GM21529 (cell line): ENCODE measurements at regions not wholly inside any gene's neighbourhood (a gene's known extent, or its start where the extent isn't known, plus 50 kb on each side); places are given as distances from the start of the nearest gene placed in this dataset.
"Not testable (repeated sequence)": the region's sequence is repeated elsewhere in the genome, so short reads cannot be mapped to it uniquely, and the experiment has no call there.

Experiments
- ATAC-seq: cut with Tn5 transposase; IDR thresholded peaks from one replicate; pipeline ENCODE4 v1.9.1; 2021; ENCODE audit not compliant: unreplicated experiment

DNA sequence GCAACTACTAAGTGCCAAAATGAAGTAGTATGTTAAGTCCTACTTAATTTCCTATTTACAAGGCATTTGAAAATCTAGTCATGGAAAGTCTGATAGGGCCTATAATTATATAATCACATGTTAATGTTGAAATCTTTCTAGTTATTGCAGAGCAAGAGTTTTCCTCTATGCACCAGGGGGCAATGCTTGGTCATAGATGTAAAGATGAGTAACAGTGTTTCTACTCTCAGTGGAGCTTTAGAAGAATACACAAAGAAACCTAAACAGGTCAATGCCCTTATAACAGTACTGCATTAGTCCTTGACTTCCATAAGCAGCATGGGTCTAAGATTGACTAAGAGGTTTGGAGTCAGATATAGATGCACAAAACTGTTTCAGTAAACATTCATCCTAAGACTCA is 218.7 kb downstream of the KCTD12 start:
- peak; percentile 65 for ATAC-seq

- no peak for ATAC-seq
Observed at GRCh38 chr13:76663592-76664335, 222.4 kb downstream of the KCTD12 start.

DNA sequence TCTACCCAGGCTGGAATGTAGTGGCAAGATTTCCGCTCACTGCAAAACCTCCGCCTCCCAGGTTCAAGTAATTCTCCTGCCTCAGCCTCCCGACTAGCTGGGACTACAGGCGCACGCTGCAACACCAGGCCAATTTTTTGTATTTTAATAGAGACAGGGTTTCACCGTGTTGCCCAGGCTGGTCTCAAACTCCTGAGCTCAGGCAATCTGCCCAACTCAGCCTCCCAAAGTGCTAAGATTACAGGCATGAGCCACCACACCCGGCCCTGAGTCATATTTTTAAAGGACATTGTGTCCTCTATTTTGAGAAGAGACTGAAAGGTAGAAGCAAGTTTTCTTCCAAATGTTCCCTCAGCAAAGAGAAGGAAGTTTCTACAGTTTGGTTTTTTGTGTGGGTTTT is 227.1 kb downstream of the KCTD12 start:
- ATAC-seq, result not testable (repeated sequence)

DNA sequence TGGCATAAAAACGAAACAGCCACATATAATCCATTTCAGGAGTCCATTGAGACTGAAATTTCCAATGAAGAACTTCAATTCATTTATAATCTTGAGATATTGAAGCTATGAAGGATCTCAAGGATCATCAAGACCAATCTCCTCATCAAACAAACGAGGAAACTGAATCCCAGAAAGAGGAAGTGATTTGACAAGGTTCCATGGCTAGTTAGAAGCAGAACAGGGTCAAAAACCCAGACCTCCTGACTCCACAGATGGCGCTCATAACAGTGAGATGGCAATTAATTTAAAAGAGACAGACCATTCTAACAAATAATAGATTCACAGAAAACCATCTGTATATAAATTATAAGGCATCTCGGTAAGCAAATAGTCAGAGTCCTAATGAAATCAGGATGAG is 229.7 kb downstream of the KCTD12 start:
- peak; percentile 42 for ATAC-seq

GRCh38 chr13:76656056-76656455 is 230.1 kb downstream of the KCTD12 start:
- ATAC-seq, result peak; percentile 68

DNA sequence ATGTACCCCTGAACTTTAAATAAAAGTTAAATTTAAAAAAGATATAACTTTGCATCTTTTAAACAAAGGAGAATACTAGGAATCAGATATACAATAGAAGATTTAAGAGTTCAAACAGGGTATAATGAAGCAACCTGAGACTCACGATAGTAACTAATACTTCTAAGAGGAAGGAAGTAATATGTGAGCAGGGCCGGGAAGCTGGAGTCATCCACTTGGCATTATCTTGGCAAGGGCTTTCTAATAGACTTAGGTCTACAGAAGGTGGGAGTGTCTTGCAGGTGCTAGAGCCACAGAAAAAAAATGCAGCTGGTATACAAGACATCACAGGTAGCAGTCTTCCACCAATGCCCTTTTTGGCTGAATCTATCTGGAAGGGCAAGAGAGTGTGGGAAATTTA is 231.9 kb downstream of the KCTD12 start:
- no peak for ATAC-seq

DNA sequence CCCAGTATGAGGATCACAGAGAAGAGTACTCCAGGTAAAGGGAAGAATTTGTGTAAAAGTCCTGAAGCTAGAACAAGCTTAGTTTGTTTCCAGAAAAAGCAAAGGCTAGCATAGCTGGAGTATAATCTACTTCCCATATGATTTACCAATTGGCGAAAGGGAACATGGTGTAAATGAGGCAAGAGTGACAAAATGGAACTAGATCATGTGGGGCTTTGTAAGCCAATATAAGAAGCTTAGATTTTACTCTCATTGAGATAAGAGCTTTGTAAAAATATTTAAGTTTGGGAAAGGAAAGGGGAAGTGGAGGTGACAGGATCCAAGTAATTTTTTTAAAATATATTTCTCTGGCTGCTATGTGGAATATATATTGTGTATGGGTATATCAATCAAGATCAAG is 234.9 kb downstream of the KCTD12 start:
- ATAC-seq, result no peak

- no peak for ATAC-seq
Observed at GRCh38 chr13:76647550-76647949, 238.7 kb downstream of the KCTD12 start.

DNA sequence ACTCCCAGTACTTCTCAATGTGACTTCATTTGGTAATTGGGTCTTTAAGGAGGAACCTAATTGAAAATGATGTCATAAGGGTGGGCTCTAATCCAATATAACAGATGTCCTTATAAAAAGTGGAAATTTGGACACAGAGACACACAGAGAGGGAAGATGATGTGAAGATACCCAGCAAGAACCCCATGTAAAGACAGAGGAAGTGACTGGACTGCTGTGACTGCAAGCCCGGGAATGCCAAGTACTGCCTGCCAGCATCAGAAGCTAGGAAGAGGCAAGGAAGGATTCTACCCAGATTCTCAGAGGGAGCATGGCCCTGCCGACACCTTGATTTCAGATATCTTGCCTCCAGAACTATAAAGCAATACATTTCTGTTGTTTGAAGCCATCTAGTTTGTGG is 239.3 kb downstream of the KCTD12 start:
- no peak for ATAC-seq

GRCh38 chr13:76645632-76646031 is 240.6 kb downstream of the KCTD12 start:
- no peak for ATAC-seq

GRCh38 chr13:76644906-76645305 is 241.3 kb downstream of the KCTD12 start:
- no peak for ATAC-seq

DNA sequence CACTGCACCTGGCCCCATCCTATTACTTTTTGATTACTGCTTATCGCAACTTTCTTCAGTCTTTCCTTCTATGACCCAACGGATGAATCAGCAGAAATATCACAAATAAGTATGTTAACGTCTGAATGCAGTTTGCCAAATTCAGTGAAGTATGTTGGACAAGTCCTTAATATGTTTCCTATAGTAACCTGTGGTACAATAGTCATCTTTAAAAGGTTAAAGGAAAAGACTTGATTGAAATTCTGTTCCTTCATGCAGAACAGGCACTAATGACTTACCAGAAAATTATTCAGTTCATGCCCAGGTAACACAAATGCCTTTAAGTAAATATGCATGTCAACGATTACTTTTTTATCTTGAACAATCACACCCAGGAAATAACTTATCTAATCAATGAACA is 242.6 kb downstream of the KCTD12 start:
- ATAC-seq, result no peak

DNA sequence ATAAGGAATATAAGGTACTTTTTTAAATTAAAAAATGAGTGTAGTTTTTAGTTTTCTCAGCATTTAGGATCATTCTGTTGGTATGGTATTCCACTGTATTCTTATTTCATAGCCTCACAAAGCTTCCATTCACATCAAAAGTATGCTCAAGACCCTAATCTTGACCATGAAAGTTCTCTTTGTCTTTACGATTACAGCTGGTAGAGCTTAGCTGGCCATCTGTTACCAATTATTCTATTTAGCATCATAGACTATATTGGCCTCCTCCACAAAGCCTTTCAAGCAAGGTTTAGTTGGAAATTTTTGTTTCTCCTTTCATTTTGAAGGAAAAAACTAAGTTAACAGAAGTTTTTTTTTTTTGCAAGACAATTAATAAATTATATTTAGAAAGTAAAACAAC is 245.1 kb downstream of the KCTD12 start:
- ATAC-seq, result no peak

GRCh38 chr13:76638882-76639281 is 247.3 kb downstream of the KCTD12 start:
- no peak for ATAC-seq

DNA sequence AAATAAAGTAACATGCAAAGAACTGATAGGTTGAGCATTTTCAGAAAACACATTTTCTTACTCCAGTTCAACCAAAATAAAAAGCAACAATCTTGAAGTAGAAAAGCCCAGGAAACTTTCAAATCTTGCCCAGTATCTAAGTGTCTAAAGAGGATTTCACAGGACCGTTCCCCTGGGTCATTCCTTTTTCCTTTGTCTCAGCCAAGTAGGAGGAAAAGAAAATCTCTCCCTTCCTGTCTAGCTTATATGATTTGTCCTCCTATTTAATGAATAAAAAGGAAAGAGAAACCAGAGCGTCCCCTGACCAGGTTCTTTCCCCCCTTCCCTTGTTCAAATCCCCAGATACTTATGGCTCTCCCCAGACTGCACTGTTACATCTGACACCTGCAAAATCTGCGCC is 248.0 kb downstream of the KCTD12 start:
- ATAC-seq, result no peak

- no peak for ATAC-seq
Observed at GRCh38 chr13:76637641-76638141, 248.5 kb downstream of the KCTD12 start.

- no peak for ATAC-seq
Observed at GRCh38 chr13:76636829-76637228, 249.4 kb downstream of the KCTD12 start.

DNA sequence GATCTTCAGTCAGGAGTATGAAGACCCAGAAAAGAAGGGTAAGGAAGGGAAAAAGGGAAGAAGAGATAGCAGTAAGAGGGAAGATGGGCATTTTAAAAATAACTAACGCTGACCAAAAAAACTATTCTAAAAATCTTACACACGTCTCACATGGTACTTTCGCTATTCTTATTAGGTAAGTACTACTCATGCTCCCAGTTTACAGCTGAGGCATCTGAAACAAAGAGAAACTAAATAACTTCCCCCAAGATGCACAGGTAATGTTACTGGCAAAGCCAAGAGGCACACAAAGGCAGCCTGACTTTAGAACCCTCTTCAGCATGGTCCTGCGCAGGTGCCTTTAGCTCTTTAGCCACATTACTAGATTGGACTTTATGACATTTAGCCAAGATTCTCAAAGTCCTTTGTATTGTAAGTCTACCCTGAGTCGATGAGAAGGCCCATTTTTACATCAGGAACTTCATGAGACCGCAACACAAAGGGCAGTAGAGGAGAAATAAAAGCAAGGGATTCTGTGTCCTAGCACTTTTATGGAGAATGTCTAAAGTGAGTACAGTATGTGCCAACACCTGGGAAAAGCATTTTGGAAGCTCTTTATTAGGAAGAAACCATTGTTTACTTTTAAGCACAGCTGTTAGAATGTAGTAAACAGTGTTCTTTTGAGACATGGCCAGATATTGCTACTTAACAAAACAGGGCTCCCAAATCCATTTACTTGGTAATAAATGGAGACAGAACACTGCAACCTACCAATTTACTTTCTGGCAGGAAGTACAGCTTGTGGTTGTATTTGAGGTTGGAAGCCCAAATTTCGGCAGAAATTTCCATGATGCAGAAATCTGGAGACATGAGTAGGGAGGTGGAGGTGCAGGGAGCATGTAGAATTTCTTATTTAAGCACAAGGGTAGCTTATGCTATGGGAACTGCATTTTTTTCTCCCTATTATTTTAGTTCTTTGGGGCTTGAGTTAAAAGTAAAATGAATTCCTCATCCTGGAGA is 250.7 kb downstream of the KCTD12 start:
- peak; percentile 58 for ATAC-seq

- ATAC-seq, result peak; percentile 19
Observed at GRCh38 chr13:76634431-76635191, 251.6 kb downstream of the KCTD12 start.

DNA sequence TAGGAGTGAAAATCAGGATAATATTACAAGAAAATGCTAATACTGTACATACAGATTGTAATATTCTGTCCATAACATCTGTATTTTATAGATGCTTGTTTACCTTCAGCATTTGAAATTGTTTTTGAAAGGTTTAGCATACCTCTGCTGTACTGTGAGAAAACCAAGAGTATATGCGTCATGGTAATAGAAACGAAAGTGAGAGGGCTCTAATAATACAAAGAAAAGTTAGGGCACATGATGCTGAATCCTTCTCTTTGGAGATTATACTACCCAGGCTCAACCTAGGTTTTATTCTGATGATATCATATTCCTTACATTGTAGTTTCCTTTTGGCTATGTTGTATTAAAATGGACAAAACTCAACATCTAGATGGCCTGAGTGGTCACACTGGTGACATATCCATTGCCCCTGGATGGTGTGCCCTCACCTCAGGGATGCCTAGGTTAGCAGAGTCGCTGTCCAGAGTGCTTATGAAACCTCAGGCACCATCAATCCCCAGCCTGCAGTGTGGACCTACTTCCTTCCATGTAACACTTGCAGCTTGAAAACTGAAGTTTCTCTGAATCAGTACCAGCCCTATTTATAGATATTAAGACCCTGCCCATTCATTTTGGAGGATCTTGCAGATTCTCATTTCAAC is 253.7 kb downstream of the KCTD12 start:
- no peak for ATAC-seq
